Forelimb muscle (tissue), 1 donor: ENCODE measurements at regions not wholly inside any gene's neighbourhood (a gene's known extent, or its start where the extent isn't known, plus 50 kb on each side); places are given as distances from the start of the nearest gene placed in this dataset.
"Not testable (repeated sequence)": the region's sequence is repeated elsewhere in the genome, so short reads cannot be mapped to it uniquely, and the experiment has no call there.

Experiments used
- DNase-seq: peaks from one replicate; pipeline ENCODE4 v3.0.0-alpha.2; 2013; ENCODE audit warnings: low read depth

DNA sequence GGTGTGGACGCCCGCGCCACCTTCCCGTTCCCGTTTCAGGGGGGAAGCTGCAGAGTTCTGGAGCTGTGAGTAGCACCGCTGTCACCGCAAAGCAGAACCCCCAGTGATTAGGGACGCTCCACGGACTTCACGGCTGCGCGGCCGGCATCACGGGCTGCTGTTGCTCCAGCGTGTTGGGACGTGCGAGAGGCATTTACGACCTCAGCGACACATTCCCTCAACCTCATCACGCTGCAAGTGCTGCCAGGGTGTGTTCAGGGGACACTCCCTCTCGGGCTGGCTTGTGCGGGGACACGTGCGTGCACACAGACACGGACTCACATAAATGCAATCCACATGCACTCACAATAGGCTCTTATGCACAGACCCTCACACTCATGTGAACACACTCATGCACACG lies 187.9 kb downstream of the NPIPB11 start:
- DNase-seq: not testable (repeated sequence)

DNA sequence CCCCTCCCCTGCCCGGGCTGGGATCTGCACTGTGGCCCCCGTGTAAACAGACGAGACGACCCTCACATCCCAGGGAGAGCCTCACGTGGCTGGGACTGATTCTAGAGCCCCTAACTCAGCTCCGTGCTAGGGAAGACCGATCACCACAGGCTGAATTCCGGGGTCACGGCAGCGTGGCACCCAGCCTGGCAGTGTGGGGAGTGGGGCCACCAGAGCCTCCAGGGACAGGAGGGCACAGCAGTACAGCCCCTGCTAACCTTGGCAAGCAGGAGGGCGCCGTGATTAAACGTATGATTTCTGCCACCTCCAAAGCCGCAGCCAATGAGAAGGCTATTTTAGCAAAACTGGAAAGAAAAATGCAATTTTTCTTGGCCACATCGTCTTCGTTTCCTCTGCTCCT lies 188.3 kb downstream of the NPIPB11 start:
- DNase-seq: not testable (repeated sequence)

DNA sequence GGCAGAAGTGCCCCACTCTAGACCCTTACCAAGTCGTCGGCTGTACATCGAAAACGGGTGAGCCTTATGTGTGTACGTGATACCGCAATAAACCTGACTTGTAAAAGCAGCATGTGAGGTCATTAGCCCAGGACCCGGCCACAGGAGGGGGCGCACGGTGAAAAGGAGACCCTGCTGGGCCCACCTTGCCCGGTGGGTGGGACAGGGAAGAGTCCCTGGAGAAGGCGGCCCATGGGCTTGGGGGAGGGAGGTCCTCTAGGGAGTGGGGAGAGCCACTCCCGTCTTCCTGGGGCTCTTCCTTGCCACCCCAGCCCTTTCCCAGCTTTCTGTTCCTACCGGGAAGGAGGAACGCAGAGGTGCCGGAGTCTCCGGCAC lies 188.8 kb downstream of the NPIPB11 start:
- DNase-seq: not testable (repeated sequence)

DNA sequence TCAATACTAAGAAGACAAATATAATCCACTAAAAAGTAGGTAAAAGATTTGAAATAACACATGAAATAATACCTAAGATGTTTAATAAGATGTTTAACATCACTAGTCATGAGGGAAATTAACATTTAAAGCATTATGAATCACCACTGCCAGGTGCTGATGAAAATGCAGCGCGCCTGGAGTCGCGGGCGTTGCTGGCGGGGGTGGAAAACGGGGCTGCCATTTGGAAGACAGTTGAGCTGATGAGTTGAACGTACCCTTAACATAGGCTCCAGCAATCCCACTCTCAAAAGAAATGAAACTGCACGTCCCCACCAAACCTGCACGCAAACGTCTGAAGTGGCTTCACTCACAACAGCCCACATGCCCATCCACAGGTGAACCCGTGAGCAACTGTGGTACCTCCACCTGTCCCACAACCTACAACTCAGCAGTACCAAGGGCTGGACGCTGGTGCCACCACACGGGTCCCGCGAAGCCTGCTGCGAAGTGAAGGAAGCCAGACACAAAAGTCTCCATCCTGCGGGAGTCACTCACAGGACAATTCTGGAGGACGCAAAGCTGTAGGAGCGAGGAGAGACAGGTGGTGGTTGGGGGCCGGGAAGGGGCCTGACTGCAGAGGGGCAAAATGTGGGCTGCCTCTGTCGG lies 189.3 kb downstream of the NPIPB11 start:
- not testable (repeated sequence) for DNase-seq

DNA sequence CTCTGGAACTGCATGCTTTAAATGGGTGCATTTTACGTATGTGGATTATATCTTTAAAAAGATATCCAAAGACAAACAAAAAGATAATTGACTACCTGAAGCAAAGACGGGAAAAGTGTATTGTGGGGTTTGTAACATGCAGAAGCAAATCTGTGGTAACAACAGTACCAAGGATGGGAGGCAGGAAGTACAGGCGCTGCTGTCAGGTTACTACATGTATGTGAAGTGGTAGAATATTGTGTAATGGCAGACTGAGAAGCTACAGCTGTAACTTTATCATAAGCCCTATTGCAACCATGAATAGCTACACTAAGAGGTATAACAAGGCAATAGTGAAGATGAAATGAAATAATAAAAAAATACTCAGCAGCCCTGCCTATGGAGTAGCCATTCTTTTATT lies 192.7 kb downstream of the NPIPB11 start:
- not testable (repeated sequence) for DNase-seq

DNA sequence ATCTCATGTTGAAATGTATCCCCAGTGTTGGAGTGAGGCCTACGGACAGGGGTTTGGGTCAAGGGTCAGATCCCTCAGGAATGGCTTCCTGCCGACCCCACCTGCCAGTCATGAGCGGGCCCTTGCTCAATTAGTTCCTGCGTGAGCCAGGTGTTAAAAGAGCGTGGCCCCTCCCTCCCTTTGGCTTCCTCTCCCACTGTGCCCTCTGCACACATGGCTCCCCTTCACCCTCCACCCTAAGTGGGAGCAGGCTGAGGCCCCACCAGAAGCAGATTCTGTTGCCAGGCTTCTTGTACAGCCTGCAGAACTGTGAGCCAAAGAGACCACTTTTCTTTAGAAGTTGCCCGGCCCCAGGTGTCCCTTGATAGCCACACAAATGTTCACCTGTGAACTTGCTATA lies 193.3 kb downstream of the NPIPB11 start:
- DNase-seq: not testable (repeated sequence)

DNA sequence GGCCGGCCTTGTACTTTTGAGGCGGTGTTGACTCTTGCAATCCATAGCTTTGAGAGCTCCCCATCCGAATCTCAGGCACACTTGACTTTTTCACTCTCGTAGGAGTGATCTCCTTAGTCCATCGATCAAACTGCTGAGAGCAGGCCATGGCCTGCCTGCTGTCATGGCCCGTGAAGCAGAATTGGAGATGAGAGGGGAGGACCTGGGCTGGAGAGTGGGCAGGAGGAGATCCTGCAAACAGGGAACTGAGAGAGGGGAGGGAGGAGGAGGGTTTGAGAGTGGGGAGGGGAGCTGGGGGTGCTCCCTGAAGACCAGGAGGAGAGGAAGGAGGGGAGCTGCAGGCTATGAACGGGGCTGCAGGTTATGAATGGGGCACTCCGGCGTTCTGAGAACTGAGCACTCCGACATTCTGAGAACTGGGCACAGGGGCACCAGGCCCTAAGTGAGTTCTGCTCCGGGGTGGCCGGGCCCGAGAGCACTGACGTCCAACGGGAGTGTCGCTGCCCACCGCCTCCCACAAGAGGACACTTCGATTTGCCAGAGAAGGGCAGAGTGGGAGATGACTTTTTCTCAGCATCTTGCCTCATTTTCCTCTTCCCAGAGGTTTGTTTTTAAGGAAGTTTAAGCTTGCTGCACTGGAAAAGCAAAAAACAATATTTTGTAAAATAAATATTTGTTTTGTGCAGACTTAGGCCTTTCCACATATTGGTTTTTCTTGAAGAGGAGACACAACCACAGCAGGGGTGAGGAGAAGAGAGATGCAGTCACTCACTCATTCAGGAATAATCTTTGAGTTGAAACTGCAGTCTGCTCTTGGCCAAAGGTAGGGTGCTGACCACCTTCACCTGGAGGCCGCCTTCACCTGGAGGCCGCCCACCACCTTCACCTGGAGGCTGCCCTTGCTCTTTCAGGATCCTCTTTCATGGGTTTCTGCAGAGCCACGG lies 194.2 kb downstream of the NPIPB11 start:
- not testable (repeated sequence) for DNase-seq

DNA sequence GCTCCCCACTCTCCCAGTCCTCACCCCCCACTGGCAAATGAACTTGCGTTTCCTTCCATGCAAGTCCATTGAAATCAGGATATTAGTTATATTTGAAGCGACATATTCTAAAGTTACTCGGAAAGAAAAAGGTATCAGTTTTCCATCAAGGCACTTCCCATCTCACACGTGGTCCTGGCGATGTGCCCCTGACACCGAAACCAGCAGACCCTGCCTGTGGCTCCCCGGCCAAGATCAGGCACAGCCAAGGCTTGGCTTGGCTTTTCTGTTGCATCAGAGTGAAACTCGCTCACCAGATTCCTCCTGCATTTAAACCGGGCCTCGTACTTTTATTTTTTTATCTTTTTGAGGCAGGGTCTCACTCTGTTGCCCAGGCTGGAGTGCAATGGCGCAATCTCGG lies 195.1 kb downstream of the NPIPB11 start:
- not testable (repeated sequence) for DNase-seq

DNA sequence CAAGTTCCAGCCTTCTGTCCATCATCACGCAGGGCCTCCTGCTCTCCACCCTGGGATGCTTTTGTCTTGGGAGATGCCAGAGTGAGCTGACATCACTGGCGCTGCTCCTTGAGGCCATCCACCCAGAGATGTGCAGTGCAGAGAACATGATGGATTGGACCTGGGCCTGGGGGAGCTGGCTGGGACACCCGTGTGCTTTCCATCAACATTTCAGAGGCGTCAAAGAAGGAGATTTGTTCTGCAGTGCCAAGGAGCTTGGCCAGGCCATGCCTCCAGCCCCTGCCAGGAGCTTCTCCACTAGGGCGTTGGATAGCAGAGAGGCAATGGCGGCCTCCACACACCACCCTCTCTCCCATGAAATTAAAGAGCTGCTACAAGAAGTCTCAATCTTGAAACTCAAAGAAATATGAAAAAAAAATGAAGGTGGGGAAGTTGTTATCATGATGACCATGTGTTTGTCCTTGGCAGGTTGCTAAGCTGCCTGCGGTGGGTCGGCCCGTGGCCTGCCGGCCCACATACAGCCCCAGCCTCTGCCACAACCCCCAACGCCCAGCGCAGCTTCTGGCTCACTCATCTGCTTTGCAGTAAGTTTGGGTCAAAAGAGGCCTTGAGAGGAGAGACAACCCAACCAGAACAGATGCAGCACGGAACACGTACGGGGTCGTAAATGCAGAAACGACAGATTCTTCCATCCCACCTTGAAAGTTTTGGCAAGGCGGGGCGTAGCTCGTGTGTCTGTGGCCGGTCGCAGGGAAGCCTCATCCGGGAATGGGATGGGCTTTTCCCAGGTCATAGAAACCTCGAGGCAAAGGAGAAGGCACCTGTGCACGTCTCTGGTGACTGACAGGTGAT lies 196.0 kb downstream of the NPIPB11 start:
- DNase-seq: not testable (repeated sequence)

DNA sequence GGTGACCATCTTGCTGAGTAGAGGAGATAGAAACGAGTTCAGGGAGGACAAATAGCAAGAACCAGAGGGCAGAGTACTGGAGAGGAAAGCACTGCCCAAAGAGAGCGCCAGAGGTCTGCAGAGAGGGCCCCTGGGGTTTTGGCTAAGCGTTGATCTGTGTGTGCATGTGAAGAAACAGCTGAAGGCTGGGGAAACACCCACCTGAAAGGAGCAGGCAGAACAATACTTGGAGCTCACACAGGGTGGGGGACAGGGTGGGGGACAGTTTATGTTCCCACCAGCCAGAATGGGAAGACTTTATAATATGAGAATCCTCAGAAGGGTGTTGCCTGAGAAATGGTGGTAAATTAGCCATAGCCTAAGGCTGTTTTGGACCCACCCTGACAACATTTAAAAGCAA lies 200.4 kb downstream of the NPIPB11 start:
- not testable (repeated sequence) for DNase-seq

DNA sequence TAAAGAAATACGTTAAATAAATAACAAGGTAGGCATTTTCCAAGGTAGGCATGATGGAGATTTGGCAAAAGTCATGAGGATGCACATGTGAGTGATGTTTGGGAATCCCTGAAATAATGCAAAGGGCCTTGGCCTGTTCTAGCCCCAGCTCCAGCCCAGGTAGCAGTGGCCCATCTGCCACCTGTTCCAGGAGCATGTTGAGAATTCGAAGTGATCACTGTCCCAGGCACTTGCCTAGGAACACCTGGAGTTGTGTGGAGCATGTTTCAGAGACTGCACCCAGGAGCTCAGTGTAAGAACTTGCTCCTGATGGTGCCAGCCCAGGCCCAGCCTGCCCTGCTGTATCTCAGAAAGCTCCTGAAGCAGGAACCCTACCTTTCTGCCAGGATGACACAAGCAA lies 201.4 kb downstream of the NPIPB11 start:
- not testable (repeated sequence) for DNase-seq

DNA sequence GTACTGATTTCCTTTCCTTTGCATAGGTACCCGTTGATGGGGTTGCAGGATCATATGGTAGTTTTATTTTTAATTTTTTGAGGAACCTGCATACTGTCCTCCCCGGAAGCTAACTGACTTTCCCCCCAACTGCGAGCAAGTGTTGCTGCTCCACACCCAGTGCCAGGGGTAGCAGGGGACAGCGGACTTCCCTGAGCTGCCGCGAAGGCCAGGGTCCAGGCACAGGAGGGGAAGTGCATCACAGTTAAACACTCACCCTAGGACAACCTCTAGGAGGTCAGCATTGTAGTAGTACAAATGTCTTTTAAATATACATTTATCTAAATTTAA lies 201.7 kb downstream of the NPIPB11 start:
- no peak for DNase-seq

DNA sequence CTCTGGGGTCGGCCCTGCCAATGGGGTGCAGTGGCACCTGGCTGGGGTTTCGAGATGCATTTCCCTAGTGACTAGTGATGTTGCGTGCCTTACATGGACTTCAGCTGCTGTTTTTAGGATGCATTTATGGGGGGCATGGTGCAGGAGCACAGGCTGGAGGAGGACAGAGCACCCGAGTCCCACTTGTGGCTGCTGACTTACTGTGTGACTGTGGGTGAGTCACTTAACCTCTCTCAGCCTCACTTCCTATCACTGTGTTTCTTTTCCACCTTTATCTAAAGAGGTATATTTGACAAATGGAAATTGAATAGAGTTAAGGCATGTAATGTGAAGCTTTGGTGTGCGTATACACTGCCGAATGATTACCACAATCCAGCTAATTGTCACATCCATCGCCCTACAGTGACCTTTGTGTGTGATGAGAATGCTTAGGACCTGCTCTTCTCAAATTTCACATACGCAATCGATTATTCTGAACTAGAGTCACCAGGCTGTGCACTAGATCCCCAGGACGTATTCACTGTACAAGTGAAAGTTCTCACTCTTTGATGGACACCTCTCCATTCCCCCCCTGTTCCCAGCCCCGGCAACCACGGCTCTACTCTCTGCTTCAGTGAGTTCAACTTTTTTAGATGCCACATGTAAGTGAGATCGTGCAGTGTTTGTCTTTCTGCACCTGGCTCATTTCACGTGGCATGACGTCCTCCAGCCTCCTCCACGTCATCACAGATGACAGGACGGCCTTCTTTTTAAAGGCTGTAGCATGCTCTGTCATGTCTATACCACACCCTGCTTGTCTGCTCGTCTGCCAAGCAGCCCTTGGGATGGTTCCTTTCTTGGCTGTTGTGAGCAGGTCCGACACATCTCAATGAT lies 202.3 kb downstream of the NPIPB11 start:
- not testable (repeated sequence) for DNase-seq

DNA sequence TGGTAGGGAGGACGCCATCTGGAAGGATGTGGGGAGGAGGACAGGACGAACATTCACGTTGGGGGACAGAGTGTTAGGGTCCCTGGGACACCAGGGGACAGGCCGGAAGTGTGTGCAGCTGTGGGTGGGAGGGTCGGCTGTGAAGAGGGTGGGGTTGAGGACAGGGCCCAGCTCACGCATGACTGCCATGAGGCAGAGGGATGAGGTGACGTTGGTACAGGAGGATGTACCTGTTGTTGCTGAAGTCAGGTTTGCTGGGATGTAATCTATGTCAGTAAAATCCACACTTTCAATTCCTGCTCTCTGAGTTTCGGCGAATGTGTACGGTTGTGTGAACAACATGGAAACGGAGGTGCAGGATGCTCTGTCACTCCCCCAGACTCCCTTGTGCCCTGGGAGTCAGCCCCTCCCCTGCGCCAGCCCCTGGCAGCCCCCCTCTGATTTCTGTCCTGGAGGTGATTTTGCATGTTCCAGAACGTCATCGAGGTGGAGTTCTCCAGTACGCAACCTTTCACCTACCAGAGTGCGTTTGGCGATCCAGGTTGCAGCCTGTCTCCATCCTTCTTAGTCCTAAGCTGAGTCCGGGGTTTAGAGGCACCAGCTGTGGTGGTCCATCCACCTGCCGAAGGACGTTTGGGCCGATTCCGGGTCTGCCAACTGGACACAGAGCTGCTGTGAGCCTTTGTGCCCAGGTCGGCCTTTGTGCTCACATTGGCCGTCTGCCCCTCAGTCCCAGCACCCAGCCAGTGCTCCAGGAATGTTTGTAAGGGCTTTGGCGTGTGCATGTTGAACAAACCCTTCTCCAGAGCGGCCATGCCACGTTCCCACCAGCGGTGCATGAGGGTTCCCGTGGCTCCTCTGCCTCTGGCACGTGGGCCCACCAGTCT lies 203.2 kb downstream of the NPIPB11 start:
- not testable (repeated sequence) for DNase-seq

DNA sequence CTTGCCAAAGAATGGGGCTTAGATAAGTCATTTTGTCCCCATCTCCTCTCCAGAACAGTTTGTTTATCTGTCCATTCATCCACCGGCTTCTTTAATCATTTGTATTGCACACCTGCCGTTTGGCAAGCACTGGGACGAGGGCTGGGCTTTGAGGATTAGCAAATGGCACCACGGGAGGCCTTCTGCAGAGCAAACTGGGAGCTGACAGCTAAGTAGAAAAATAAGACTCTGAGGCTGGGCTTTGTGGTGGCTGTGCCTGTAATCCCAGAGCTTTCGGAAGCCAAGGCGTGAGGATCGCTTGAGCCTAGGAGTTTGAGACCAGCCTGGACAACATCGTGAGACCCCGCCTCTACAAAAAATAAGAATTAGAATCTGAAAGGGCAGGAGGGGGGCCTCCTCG lies 203.9 kb downstream of the NPIPB11 start:
- DNase-seq: not testable (repeated sequence)

DNA sequence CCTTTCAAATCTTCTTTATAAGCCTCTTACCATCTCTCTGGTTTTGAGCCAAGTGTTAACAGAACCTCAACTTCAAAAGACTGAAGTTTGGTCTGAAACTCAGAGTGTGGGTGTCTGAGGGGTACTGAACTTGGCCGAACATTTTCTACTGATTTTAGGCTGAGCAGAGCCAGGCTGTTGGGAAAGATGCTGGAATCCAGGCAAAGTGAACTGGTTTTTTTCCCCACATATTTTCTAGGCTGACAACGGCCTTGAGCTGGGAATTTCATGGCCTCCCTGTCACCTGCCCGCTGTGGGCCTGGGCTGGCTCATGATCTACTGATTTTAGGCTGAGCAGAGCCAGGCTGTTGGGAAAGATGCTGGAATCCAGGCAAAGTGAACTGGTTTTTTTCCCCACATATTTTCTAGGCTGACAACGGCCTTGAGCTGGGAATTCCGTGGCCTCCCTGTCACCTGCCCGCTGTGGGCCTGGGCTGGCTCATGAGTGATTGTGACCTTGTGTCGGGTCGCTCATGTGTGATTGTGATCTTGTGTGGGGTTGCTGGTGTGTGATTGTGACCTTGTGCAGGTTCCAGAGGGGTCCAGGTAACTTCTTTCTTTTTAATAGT lies 204.4 kb downstream of the NPIPB11 start:
- DNase-seq: not testable (repeated sequence)

DNA sequence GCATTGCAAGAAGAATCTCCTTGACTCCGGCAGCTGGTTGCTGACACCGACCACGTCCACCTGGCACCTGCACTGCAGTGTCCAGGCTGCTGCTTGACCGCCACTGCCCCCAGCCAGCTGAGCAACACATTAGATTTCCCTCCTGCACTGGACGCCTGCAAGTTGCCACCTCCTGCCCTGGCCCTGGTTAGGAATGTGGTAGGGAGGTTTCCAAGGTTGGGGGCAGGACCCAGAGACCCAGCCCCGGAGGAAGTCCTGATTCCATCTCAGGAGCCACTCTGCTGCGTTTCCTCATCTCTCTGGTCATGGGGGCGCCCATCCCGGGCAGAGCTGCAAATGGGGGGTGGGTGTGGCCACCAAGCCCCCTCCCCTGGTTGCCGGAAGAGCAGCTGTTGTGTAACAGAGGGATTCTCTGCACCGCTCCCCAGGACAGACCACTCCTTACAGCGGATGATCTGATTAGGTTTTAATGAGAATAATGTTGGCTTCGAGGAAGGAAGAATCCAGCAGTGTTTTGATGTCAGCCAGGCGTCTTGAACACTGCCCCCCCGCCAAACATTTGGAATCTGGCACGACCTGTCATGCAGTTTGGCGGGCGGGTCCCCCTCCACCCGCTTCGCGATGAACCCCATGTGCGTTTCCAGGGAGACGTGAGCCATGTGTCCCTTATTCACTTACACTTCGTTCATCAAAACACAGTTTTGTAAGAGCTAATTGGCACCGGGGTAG lies 205.1 kb downstream of the NPIPB11 start:
- DNase-seq: not testable (repeated sequence)

DNA sequence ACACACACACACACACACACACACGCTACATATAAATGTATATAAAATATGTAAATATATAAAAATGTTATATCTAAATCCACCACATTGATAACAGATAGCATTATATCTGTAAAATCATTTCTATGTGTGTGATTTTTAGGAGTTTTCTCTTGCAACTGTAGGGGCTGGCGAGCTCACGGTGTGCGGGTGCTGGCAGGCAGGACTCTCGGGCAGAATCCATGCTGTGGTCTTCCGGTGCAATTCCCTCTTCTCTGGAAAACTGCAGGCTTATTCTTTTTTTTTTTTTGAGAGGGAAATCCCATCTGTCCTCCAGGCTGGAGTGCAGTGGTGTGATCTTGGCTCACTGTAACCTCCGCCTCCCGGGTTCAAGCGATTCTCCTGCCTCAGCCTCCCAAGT lies 205.8 kb downstream of the NPIPB11 start:
- DNase-seq: not testable (repeated sequence)

DNA sequence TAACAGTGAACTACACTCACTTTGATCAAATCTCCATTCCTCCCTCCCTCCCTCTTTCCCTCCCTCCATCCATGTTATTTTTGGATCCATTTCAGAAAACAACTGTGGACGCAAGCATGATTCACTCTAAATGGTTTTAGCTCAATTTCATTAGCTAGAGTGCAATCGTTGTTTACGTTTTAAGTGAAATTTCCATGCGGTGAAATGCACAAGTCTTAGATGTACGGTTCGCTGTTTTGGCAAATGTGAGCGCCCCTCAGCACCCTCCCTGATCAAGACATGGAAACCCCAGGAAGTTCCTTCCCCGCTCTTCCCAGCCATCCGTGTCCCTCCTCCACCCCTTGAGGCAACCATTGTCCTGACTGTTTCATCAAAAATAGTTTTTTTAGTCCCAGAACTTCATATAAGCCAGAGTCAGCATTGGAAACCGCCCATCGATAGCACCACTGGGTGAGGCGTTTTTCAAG lies 206.3 kb downstream of the NPIPB11 start:
- not testable (repeated sequence) for DNase-seq
